22Rv1 (cell line): ENCODE measurements at regions not wholly inside any gene's neighbourhood (a gene's known extent, or its start where the extent isn't known, plus 50 kb on each side); places are given as distances from the start of the nearest gene placed in this dataset.

Experiments
- CTCF ChIP-seq: fragments of 450-650 bp; IDR thresholded peaks from 2 replicates; pipeline ENCODE4 v1.5.1; 2017; ENCODE audit warnings: mild to moderate bottlenecking
- ZFX ChIP-seq: fragments of 450-650 bp; IDR thresholded peaks from 2 replicates; pipeline ENCODE4 v1.6.1; 2017; ENCODE audit warnings: antibody characterized with exemption, borderline replicate concordance

GRCh38 chr18:41594582-41594981, 360.5 kb upstream of the PIK3C3 start:
- TF ChIP-seq CTCF (no peak), ZFX (no peak)
